GM20431 (cell line): ENCODE measurements at regions not wholly inside any gene's neighbourhood (a gene's known extent, or its start where the extent isn't known, plus 50 kb on each side); places are given as distances from the start of the nearest gene placed in this dataset.
"Not testable (repeated sequence)": the region's sequence is repeated elsewhere in the genome, so short reads cannot be mapped to it uniquely, and the experiment has no call there.

Experiments
- in situ Hi-C: fragments of 300-500 bp; cut with MseI, MboI; formaldehyde crosslinking; loops from one replicate; pipeline ENCODE4 v1.15.0; 2020; ENCODE audit warnings: low sequenced_read_pairs; ENCODE audit not compliant: unreplicated experiment

GRCh38 chr5:18281947-18282581 is 647.8 kb downstream of the TAF11L14 start:
- in situ Hi-C loops: no loop called here

DNA sequence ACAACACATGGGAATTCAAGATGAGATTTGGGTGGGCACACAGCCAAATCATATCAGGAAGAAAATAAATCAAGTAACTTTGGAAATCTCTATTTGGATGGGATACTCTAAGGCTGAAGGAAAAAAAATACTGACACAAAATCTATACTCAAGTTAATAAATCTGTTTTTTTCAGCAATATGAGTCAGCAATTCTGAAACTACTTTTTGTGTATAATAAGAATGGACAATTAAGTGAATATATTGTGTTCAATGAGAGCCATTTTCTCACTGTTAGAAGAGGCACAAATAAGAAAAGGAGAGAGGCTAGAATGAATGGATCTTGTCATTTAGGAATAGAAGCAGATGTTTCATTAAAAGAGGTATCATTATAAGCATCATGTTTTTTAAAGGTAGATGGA is 651.0 kb downstream of the TAF11L14 start:
- in situ Hi-C loops: no loop called here

GRCh38 chr5:18292146-18292545 is 657.9 kb downstream of the TAF11L14 start:
- in situ Hi-C loops: no loop called here

DNA sequence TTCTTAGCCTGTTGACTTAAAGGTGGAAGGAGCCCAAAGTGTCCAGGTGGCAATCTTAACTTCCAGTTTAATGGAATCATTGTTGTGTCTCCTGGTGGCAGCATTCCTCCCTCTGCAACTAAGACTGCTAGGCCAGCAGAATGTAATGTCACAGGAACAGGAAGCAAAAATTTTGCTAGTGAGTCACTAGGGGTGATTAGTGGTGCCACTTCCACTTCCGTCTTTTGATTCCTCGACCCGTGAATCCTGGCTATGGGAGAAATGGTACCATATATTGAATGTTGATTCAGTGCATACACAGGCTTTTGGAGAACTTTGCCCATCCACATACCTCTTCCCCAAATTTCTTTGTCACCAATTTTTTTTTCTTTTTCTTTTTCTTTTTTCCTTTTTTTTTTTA is 661.4 kb downstream of the TAF11L14 start:
- in situ Hi-C loops: not testable (repeated sequence)

DNA sequence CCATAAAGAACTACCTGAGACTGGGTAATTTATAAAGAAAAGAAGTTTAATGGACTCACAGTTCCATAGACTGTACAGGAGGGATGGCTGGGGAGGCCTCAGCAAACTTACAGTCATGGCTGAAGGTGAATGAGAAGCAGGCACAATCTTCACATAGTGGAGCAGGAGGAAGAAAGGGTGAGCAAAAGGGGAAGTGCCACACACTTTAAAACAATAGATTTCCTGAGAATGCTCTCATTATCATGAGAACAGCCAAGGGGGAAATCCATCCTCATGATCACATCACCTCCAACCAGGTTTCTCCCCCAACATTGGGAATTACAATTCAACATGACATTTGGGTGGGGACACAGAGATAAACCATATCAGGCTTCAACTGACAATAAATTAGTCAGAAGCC is 664.9 kb downstream of the TAF11L14 start:
- in situ Hi-C loops: no loop called here

DNA sequence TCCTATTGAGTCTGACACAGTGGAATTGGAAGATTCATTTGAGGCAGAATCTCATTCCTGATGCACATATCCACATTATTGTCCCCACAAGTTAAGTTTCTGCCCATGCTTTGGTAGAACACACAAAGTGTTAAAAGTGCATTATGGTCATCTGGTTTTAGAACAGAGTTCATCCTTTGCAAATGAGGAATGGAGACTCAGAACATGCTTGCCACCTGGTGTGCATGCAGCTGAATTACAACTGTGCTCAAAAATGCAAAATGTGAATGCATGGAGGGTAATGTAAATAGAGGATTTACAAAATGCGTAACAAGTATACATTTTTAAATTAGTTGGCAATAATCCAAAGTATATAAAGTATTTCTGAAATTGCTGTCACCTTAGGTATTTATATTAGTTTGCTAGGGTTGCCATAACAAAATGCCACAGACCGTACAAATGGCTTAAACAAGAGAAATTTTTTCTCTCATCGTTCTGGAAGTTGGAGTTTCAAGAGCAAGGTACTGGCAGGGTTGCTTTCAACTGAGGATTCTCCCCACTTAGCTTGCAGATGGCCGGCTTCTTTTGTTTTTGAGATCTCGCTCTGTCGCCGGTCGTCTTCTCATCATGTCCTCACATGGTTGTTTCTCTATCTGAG is 671.1 kb downstream of the TAF11L14 start:
- in situ Hi-C loops: loop anchor here (10.0 kb wide), 1 partner anchor 1091 kb away; the partner anchor contains the start of gene BASP1

- in situ Hi-C loops: no loop called here
These were observed 677.0 kb downstream of the TAF11L14 start for GRCh38 chr5:18311266-18311665.

- in situ Hi-C loops: no loop called here
These were observed 677.8 kb downstream of the TAF11L14 start for GRCh38 chr5:18312016-18312415.

- in situ Hi-C loops: no loop called here
These were observed 680.0 kb downstream of the TAF11L14 start for GRCh38 chr5:18314192-18314778.

DNA sequence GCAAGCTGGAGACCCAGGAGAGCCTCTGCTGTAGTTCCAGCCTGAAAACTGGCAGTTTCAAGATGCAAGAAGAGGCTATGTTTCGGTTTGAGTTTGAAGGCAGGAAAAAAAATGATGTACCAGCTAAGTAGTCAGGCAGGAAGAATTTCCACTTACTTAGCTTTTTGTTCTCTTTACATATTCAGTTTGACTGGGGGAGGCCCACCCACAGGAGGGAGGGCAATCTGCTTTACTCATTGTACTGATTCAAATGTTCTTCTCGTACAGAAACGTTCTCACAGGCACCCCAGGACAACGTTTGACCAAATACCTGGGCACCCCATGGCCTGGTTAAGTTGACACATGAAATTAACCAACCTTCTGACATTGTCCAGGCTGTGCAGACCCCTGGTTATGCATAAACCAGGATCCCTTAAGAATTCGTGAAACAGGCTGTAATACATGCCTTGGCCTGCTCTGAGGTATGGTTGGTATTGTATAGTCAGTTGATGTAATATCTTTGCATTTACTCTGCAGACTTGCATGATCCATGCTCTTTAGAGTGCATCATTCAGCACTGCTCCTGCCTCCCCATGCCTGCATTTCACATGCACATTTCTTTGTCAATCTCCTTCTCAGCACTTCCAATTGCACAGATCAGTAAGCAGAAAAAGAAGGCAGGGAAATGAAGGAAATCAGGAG is 687.1 kb downstream of the TAF11L14 start:
- in situ Hi-C loops: no loop called here

- in situ Hi-C loops: no loop called here
These were observed 689.6 kb downstream of the TAF11L14 start for GRCh38 chr5:18323891-18324290.

GRCh38 chr5:18325431-18325830 is 691.2 kb downstream of the TAF11L14 start:
- in situ Hi-C loops: no loop called here

DNA sequence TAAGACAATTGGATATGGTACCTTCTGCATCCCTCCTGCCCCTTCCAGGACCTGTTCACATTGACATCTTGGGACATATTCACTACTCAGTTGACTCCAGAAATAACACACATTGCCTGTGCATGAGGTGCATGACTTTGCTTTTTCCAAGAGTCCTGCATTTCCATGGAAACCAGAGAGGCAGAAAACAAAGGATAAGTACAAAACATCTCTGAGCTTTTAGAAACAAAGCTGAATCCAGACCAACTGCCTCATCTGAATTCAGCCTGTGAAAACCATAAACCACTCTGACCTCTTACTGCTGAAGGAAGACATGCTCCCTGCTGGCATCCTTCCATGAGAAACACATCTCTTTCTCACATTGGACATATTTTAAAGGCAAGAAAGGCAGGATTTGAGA is 695.1 kb downstream of the TAF11L14 start:
- in situ Hi-C loops: no loop called here

GRCh38 chr5:18333841-18334240 is 699.6 kb downstream of the TAF11L14 start:
- in situ Hi-C loops: no loop called here

GRCh38 chr5:18334949-18335348 is 700.7 kb downstream of the TAF11L14 start:
- in situ Hi-C loops: no loop called here

DNA sequence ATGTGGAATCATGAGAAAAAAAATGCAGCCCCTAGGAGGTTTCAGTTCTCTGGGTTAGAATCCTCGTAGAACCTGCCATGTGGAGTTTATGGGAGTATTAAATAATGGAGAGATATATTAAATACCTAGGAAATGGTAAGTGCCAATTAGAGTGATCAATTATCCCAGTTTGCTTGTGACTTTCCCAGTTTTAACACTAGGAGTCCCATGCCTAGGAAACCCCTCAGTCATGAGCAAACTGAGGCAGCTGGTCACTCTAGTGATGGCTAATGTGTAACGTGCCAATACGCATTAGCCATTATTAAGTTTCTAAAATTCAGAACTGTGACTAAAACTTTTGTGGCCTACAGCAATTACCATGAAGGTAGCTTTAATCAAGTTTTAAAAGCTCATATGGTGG is 720.6 kb downstream of the TAF11L14 start:
- in situ Hi-C loops: no loop called here

DNA sequence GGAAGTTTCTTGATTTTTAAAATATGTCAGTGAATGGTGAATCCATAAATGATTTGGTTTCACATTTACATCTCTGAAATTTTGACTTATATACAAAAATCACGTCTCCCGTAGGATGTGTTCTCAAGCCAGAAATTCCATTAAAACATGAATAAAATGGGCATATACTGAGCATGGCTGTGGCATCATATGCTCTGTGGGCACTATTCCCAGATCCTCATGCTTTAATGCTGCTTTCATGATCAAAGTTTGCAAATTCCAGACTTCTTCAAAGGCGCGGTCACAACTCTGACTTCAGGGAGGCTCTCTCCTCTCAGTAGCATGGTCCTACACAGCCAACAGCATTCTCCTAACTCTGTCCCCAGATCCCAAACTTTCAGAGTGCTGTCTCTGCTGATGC is 723.2 kb downstream of the TAF11L14 start:
- in situ Hi-C loops: no loop called here

GRCh38 chr5:18366234-18366633 is 732.0 kb downstream of the TAF11L14 start:
- in situ Hi-C loops: no loop called here

GRCh38 chr5:18370531-18370930 is 736.3 kb downstream of the TAF11L14 start:
- in situ Hi-C loops: no loop called here

- in situ Hi-C loops: no loop called here
These were observed 741.4 kb downstream of the TAF11L14 start for GRCh38 chr5:18375641-18376040.

DNA sequence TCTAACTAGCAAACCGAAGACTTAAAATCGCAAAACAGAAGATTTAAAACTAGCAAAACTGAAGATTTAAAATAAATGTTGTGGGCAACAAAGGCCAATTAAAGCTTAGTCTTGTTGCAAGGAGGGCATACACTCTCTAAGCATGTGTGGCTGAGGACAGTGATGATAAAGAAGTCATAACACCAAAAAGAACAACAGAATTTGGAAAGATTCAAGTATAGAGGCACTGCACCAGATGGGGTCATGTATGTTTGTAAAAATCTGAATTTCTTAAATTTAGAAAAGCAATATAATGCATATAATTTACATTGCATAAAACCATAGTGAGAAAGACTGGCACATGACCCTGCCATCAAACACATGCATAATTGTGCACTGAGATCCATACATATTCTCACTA is 743.8 kb downstream of the TAF11L14 start:
- in situ Hi-C loops: no loop called here
